CD4-positive, alpha-beta memory T cell (primary cell): ENCODE measurements at regions not wholly inside any gene's neighbourhood (a gene's known extent, or its start where the extent isn't known, plus 50 kb on each side); places are given as distances from the start of the nearest gene placed in this dataset.
"Not testable (repeated sequence)": the region's sequence is repeated elsewhere in the genome, so short reads cannot be mapped to it uniquely, and the experiment has no call there.

Experiments
- CTCF ChIA-PET: fragments of 350-600 bp; sonication (Branson Sonifier 250); formaldehyde crosslinking; loops from one replicate; lab custom pipeline; 2021; ENCODE audit warnings: inconsistent platforms; ENCODE audit not compliant: partially characterized antibody; lab: Charles Lee
- POLR2A ChIA-PET: fragments of 350-600 bp; sonication (Branson Sonifier 250); formaldehyde crosslinking; loops from one replicate; lab custom pipeline; 2021; ENCODE audit not compliant: partially characterized antibody; lab: Charles Lee
- DNase-seq, 5 donors: peaks; one replicate each; pipeline versions ENCODE4 v3.0.0 to v3.0.0-alpha.2; 2020 to 2022; ENCODE audit warnings: mixed read lengths in 1 of 5
- H3K27ac ChIP-seq: one replicate; pipeline ENCODE4 v1.7.0; 2013; ENCODE audit warnings: low read depth, low read length
- H3K27me3 ChIP-seq: 2 replicates; pipeline ENCODE4 v1.7.0; 2013; ENCODE audit warnings: mild to moderate bottlenecking, low read length, moderate library complexity; ENCODE audit not compliant: insufficient read depth
- H3K36me3 ChIP-seq: 2 replicates; pipeline ENCODE4 v1.7.0; 2013; ENCODE audit warnings: mild to moderate bottlenecking, low read length, moderate library complexity; ENCODE audit not compliant: insufficient read depth
- H3K4me1 ChIP-seq: 2 replicates; pipeline ENCODE4 v1.7.0; 2013; ENCODE audit warnings: mild to moderate bottlenecking, low read length, moderate library complexity; ENCODE audit not compliant: insufficient read depth
- H3K4me3 ChIP-seq, 2 donors: one replicate each; pipeline ENCODE4 v1.7.0; 2013; ENCODE audit warnings: low read length in 2 of 2, mild to moderate bottlenecking in 1 of 2
- H3K9me3 ChIP-seq, 2 donors: one replicate each; pipeline ENCODE4 v1.7.0; 2013; ENCODE audit warnings: low read length in 2 of 2, control low read depth in 1 of 2; ENCODE audit not compliant: control insufficient read depth in 1 of 2
- H3K27ac Mint-ChIP-seq, 7 donors: one replicate each; pipeline ENCODE4 v1.8.0; 2020 to 2021; ENCODE audit warnings: mixed read lengths in 7 of 7, mild to moderate bottlenecking in 6 of 7, inconsistent platforms in 3 of 7, moderate library complexity in 3 of 7
- H3K27me3 Mint-ChIP-seq, 2 donors: one replicate each; pipeline ENCODE4 v1.8.0; 2020 to 2021; ENCODE audit warnings: mixed read lengths in 2 of 2
- H3K36me3 Mint-ChIP-seq, 2 donors: one replicate each; pipeline ENCODE4 v1.8.0; 2020 to 2021; ENCODE audit warnings: mixed read lengths in 2 of 2, inconsistent platforms in 1 of 2, mild to moderate bottlenecking in 1 of 2
- H3K4me1 Mint-ChIP-seq, 4 donors: one replicate each; pipeline ENCODE4 v1.8.0; 2020 to 2021; ENCODE audit warnings: mixed read lengths in 4 of 4, mild to moderate bottlenecking in 1 of 4
- H3K4me3 Mint-ChIP-seq, 8 donors: one replicate each; pipeline ENCODE4 v1.8.0; 2020 to 2021; ENCODE audit warnings: mixed read lengths in 8 of 8, mild to moderate bottlenecking in 7 of 8, moderate library complexity in 6 of 8, inconsistent platforms in 3 of 8
- H3K9me3 Mint-ChIP-seq, 8 donors: one replicate each; pipeline ENCODE4 v1.8.0; 2020 to 2021; ENCODE audit warnings: mixed read lengths in 8 of 8, mild to moderate bottlenecking in 5 of 8, inconsistent platforms in 3 of 8, moderate library complexity in 1 of 8
- intact Hi-C: fragments of 100-400 bp; cut with micrococcal nuclease; formaldehyde crosslinking; loops from one replicate; pipeline ENCODE4 v1.15.1; 2023

DNA sequence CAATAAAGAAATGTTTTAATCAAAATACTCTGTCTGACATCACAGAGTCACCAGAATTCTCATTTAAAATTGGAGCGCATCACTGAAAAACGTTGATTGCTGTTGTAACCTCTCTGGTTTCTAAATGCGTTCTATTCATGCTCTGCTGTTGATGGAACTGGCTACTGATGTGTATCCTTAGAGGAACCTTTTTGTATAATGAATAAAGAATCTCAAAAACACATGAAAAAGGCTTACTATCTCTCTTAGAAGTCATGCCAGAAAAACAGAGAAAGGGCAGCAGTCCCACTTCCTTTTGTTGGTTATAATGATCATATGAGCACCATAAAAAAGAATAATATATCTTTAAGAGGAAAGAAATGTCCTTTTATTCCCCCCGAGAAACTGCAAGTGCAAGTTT, 615.5 kb downstream of the TLE1 start:
- H3K4me3 Mint-ChIP-seq = no peak overlapping the region
- H3K27me3 Mint-ChIP-seq = no peaks in the 10 kb centered on the region
- no peak for DNase-seq
- no peak overlapping the region for H3K27ac ChIP-seq
- no peaks in the 10 kb centered on the region for H3K4me1 Mint-ChIP-seq
- POLR2A ChIA-PET = no interaction called here
- H3K36me3 Mint-ChIP-seq = no peaks in the 10 kb centered on the region
- no peaks in the 10 kb centered on the region for H3K9me3 ChIP-seq
- H3K4me1 ChIP-seq = no peaks in the 10 kb centered on the region
- intact Hi-C loops = loop anchor here (2.0 kb wide), 1 partner anchor 19 kb away; no protein-coding TSS in a partner anchor
- no peaks in the 10 kb centered on the region for H3K27me3 ChIP-seq
- CTCF ChIA-PET = no interaction called here
- no peaks in the 10 kb centered on the region for H3K36me3 ChIP-seq
- H3K9me3 Mint-ChIP-seq = peaks cover 0 to 13% (median 5%) of the 10 kb centered on the region in 8 donors
- no peak overlapping the region for H3K27ac Mint-ChIP-seq
- no peak overlapping the region for H3K4me3 ChIP-seq

DNA sequence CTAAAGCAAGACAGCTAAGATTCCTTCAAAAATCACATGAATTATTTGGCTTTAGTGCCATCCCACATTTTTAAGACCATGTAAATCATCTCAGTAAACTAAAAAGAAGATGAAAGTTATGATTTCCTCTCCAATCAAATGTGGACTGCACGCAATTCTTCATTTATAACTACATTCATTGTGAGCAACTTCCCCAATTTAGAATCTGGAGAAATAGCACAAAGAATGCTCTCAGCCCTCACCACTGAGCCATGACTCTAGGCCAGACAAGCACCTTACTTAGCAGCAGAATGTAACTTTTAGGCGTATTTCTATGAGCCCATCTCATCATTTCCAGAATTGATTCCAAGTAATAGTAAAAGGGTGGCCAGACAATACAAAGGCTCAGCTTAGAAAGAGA, 616.6 kb downstream of the TLE1 start:
- intact Hi-C loops = no loop called here
- Mint-ChIP-seq H3K27ac (no peak overlapping the region), H3K27me3 (no peaks in the 10 kb centered on the region), H3K36me3 (no peaks in the 10 kb centered on the region), H3K4me1 (no peaks in the 10 kb centered on the region), H3K4me3 (no peak overlapping the region), H3K9me3 (peaks cover 2 to 13% (median 9%) of the 10 kb centered on the region in 8 donors)
- H3K27me3 ChIP-seq = no peaks in the 10 kb centered on the region
- ChIA-PET POLR2A (no interaction called here), CTCF (no interaction called here)
- DNase-seq = no peak
- H3K36me3 ChIP-seq = no peaks in the 10 kb centered on the region
- no peak overlapping the region for H3K27ac ChIP-seq
- no peak overlapping the region for H3K4me3 ChIP-seq
- no peaks in the 10 kb centered on the region for H3K4me1 ChIP-seq
- H3K9me3 ChIP-seq = no peaks in the 10 kb centered on the region

GRCh38 chr9:81071108-81071507, 618.2 kb downstream of the TLE1 start:
- CTCF ChIA-PET = no interaction called here
- Mint-ChIP-seq H3K4me3 (no peak overlapping the region), H3K27me3 (no peaks in the 10 kb centered on the region), H3K36me3 (no peaks in the 10 kb centered on the region), H3K27ac (no peak overlapping the region), H3K9me3 (peaks cover 2 to 15% (median 8%) of the 10 kb centered on the region in 8 donors), H3K4me1 (no peaks in the 10 kb centered on the region)
- Histone ChIP-seq H3K9me3 (no peaks in the 10 kb centered on the region), H3K36me3 (no peaks in the 10 kb centered on the region), H3K4me1 (no peaks in the 10 kb centered on the region), H3K27me3 (no peaks in the 10 kb centered on the region), H3K27ac (no peak overlapping the region), H3K4me3 (no peak overlapping the region)
- POLR2A ChIA-PET = no interaction called here
- intact Hi-C loops = no loop called here
- DNase-seq = no peak

DNA sequence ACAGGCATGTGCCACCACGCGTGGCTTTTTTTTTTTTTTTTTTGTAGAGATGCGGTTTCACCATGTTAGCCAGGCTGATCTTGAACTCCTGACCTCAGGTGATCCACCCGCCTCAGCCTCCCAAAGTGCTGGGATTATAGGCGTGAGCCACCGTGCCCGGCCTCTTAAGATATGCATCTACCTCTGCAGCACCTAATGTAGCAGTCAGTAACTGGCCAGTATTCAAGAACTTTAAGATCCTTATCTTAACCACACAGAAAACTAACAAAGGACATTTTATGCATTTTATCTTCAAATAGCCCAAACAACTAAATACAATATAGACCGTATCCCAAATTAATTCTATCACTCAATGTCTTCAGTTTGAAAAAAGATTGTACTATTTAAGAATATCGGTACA, 618.7 kb downstream of the TLE1 start:
- Histone ChIP-seq H3K36me3 (no peaks in the 10 kb centered on the region), H3K27me3 (no peaks in the 10 kb centered on the region), H3K27ac (no peak overlapping the region), H3K4me3 (no peak overlapping the region), H3K9me3 (no peaks in the 10 kb centered on the region), H3K4me1 (no peaks in the 10 kb centered on the region)
- intact Hi-C loops = no loop called here
- POLR2A ChIA-PET = no interaction called here
- Mint-ChIP-seq H3K4me3 (no peak overlapping the region), H3K36me3 (no peaks in the 10 kb centered on the region), H3K9me3 (peaks cover 2 to 17% (median 8%) of the 10 kb centered on the region in 8 donors), H3K27me3 (no peaks in the 10 kb centered on the region), H3K4me1 (no peaks in the 10 kb centered on the region), H3K27ac (no peak overlapping the region)
- DNase-seq = no peak
- CTCF ChIA-PET = no interaction called here

DNA sequence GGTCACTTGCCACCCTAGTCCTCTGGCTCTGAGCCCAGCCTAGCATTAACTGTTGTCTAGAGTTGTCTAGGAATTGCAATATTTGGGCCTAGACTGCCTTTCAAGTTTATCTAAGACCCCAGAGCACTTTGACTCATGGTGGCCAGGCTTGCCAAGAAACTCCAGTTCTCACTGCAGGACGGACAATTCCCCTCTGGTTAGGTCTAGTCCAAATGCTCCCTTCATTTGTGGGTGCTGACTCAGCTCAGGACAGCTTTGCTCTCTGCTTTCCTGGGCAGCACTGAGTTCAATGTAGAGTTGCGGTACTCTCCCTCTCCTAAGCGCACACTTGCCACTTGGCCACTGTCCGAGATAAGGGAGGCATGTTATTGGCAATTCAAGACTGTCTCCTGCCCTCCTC, 619.4 kb downstream of the TLE1 start:
- H3K27ac ChIP-seq = no peak overlapping the region
- Mint-ChIP-seq H3K27ac (no peak overlapping the region), H3K27me3 (no peaks in the 10 kb centered on the region), H3K4me3 (no peak overlapping the region), H3K36me3 (no peaks in the 10 kb centered on the region), H3K4me1 (no peaks in the 10 kb centered on the region), H3K9me3 (peaks cover 3 to 17% (median 8%) of the 10 kb centered on the region in 8 donors)
- intact Hi-C loops = no loop called here
- H3K4me1 ChIP-seq = no peaks in the 10 kb centered on the region
- no peaks in the 10 kb centered on the region for H3K9me3 ChIP-seq
- ChIA-PET POLR2A (no interaction called here), CTCF (no interaction called here)
- H3K36me3 ChIP-seq = no peaks in the 10 kb centered on the region
- DNase-seq = no peak
- no peaks in the 10 kb centered on the region for H3K27me3 ChIP-seq
- H3K4me3 ChIP-seq = no peak overlapping the region

DNA sequence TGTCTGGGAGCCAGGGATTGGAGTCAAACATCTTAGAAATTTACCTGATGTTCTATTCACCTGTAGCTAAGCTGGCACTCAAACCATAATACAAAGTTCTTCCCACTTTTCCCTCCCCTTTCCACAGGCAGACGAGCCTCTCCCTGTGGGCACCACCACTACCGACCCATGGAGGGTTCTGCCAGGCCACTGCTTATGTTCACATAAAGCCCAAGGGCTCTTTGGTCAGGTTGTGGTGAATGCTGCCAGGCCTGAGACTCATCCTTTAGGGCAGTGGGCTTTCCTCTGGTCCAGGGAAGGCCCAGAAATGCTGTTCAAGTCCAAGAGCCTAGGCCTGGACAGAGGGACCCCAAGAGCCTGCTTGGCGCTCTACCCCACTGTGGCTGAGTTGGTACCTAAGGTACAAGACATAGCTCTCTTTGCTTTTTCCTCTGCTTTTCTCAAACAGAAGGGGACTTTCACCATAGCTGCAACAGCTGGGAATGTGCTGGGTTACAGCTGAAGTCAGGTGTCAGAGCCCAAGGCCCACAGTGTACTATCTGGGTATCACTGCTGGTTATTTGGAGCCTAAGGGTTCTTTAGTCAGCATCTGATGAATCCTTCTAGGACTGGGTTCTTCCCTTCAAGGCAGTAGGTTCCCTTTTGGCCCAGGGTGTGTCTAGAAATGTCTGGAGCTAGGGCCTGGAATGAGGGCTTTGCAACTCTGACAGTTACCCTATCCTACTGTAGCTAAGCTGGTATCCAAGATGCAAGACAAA, 620.1 kb downstream of the TLE1 start:
- H3K36me3 Mint-ChIP-seq = no peaks in the 10 kb centered on the region
- ChIA-PET CTCF (no interaction called here), POLR2A (no interaction called here)
- peaks cover 3 to 17% (median 8%) of the 10 kb centered on the region in 8 donors for H3K9me3 Mint-ChIP-seq
- no peak overlapping the region for H3K27ac ChIP-seq
- no peak overlapping the region for H3K4me3 Mint-ChIP-seq
- no peaks in the 10 kb centered on the region for H3K27me3 ChIP-seq
- no peaks in the 10 kb centered on the region for H3K27me3 Mint-ChIP-seq
- no peak for DNase-seq
- H3K36me3 ChIP-seq = no peaks in the 10 kb centered on the region
- intact Hi-C loops = no loop called here
- no peak overlapping the region for H3K27ac Mint-ChIP-seq
- no peaks in the 10 kb centered on the region for H3K4me1 ChIP-seq
- H3K9me3 ChIP-seq = no peaks in the 10 kb centered on the region
- H3K4me3 ChIP-seq = no peak overlapping the region
- H3K4me1 Mint-ChIP-seq = no peaks in the 10 kb centered on the region

GRCh38 chr9:81062995-81063394, 626.4 kb downstream of the TLE1 start:
- H3K27ac ChIP-seq, H3K36me3 ChIP-seq, H3K4me3 ChIP-seq, H3K27ac Mint-ChIP-seq, POLR2A ChIA-PET, H3K27me3 ChIP-seq, H3K27me3 Mint-ChIP-seq, H3K9me3 ChIP-seq, H3K4me1 ChIP-seq, DNase-seq, H3K4me3 Mint-ChIP-seq, CTCF ChIA-PET, H3K4me1 Mint-ChIP-seq, intact Hi-C loops, H3K36me3 Mint-ChIP-seq: not testable (repeated sequence)
- peaks cover 8 to 17% (median 15%) of the 10 kb centered on the region in 8 donors for H3K9me3 Mint-ChIP-seq
